Smooth muscle cell (in vitro differentiated cells): ENCODE measurements at regions not wholly inside any gene's neighbourhood (a gene's known extent, or its start where the extent isn't known, plus 50 kb on each side); places are given as distances from the start of the nearest gene placed in this dataset. TPM values are rescaled to one million over a fixed set of nuclear protein-coding genes. Genes with fewer than 3 reads are reported as not detected.

Source experiments
- DNase-seq: peaks from one replicate; lab custom pipeline; 2025; ENCODE audit not compliant: unreplicated experiment; lab: John Stamatoyannopoulos, UW
- H2AFZ ChIP-seq: fragments of 200-600 bp; sonication (generic); 2 replicates; pipeline ENCODE4 v1.6.0; 2016; ENCODE audit warnings: antibody characterized with exemption, low read depth, mild to moderate bottlenecking
- H3F3A ChIP-seq: fragments of 200-600 bp; sonication (generic); 2 replicates; pipeline ENCODE4 v1.6.0; 2017; ENCODE audit warnings: antibody characterized with exemption, low read depth
- H3K27ac ChIP-seq: fragments of 200-600 bp; sonication (generic); 2 replicates; pipeline ENCODE4 v1.5.1; 2016; ENCODE audit warnings: low read depth, mild to moderate bottlenecking
- H3K27me3 ChIP-seq: fragments of 200-600 bp; sonication (generic); 2 replicates; pipeline ENCODE4 v1.6.1; 2016; ENCODE audit warnings: low read depth, mild to moderate bottlenecking
- H3K36me3 ChIP-seq: fragments of 200-600 bp; sonication (generic); 2 replicates; pipeline ENCODE4 v1.5.1; 2016; ENCODE audit warnings: low read depth
- H3K4me1 ChIP-seq: fragments of 200-600 bp; sonication (generic); 2 replicates; pipeline ENCODE4 v1.5.1; 2016; ENCODE audit warnings: low read depth
- H3K4me2 ChIP-seq: fragments of 200-600 bp; sonication (generic); 2 replicates; pipeline ENCODE4 v1.6.0; 2016; ENCODE audit warnings: mild to moderate bottlenecking
- H3K4me3 ChIP-seq: fragments of 200-600 bp; sonication (generic); 2 replicates; pipeline ENCODE4 v1.5.1; 2016; ENCODE audit warnings: mild to moderate bottlenecking
- H3K79me2 ChIP-seq: fragments of 200-600 bp; sonication (generic); 2 replicates; pipeline ENCODE4 v1.6.0; 2016; ENCODE audit warnings: low read depth, mild to moderate bottlenecking
- H3K9ac ChIP-seq: fragments of 200-600 bp; sonication (generic); 2 replicates; pipeline ENCODE4 v1.6.0; 2016; ENCODE audit warnings: low read depth
- H3K9me3 ChIP-seq: fragments of 200-600 bp; sonication (generic); replicated peaks from 2 replicates; pipeline ENCODE4 v1.5.1; 2016; ENCODE audit warnings: low read depth
- H4K20me1 ChIP-seq: fragments of 200-600 bp; sonication (generic); 2 replicates; pipeline ENCODE4 v1.6.0; 2016; ENCODE audit warnings: low read depth
- CTCF ChIP-seq: fragments of 200-600 bp; sonication (generic); IDR thresholded peaks from 2 replicates; pipeline ENCODE4 v1.5.1; 2017; ENCODE audit warnings: borderline replicate concordance, mild to moderate bottlenecking, antibody characterized with exemption; ENCODE audit not compliant: insufficient read depth, poor library complexity, severe bottlenecking
- WGBS: methylation state at CpG from one replicate; pipeline ENCODE4 v1.1.7; 2016; ENCODE audit warnings: low lambda C conversion rate; 5-methylcytosine and 5-hydroxymethylcytosine counted together
- small RNA-seq: library from RNA; depleted of rRNA; stranded (forward); fragments of <200 nt; gene quantifications from one replicate; pipeline ENCODE3, GENCODE V24; 2014

DNA sequence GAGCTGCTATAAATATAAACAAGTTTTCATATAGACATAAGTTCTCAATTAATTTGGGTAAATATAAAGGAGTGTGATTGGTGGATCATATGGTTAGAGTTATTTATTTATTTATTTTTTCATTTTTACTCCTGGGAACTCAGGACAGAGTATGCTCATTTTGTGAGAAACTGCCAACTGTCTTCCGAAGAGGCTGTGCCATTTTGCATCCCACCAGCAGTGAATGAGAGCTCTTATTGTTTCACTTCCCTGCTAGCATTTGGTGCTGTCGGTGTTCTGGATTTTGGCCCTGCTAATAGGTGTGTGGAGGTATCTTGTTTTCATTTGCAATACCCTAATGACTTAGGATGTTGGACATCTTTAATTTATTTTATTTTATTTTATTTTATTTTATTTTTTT, 50.4 kb upstream of the XPO1 start:
- H3K27ac ChIP-seq: no peak overlapping the region
- H3K4me3 ChIP-seq: no peak overlapping the region
- no peak overlapping the region for H3K4me2 ChIP-seq

More for the DNA sequence above, 50.4 kb upstream of the XPO1 start:
- Histone ChIP-seq H3K79me2 (no peaks in the 10 kb centered on the region), H3K27me3 (no peaks in the 10 kb centered on the region), H3K36me3 (no peaks in the 10 kb centered on the region), H2AFZ (no peak overlapping the region), H3F3A (no peaks in the 10 kb centered on the region), H3K9ac (no peak overlapping the region), H3K4me1 (peaks cover 3% of the 10 kb centered on the region), H4K20me1 (no peaks in the 10 kb centered on the region), H3K9me3 (no peaks in the 10 kb centered on the region)
- no peak for TF ChIP-seq CTCF
- DNase-seq: no peak
- WGBS: 93% methylated on average over 2 of the region's 2 CpGs

Small RNA genes lying in the stretch of these regions (small RNA-seq; reads per million reads assigned to genes)
- gene RNU6-1145P (not detected), gene RPS29P10 (not detected)
